Stimulated activated CD4-positive, alpha-beta T cell treated with anti-CD3 and anti-CD28 coated beads, Interleukin-4, amount 100 ng/mL, for 4 hours (primary cell): ENCODE measurements at regions not wholly inside any gene's neighbourhood (a gene's known extent, or its start where the extent isn't known, plus 50 kb on each side); places are given as distances from the start of the nearest gene placed in this dataset.
"Not testable (repeated sequence)": the region's sequence is repeated elsewhere in the genome, so short reads cannot be mapped to it uniquely, and the experiment has no call there.

Source experiments
- DNase-seq, 2 experiments: peaks; one replicate each; pipeline ENCODE4 v3.0.0-alpha.2; 2020

- DNase-seq, result not testable (repeated sequence)
Measured at GRCh38 chrY:10958122-10958521, 1430.4 kb downstream of the TSPY10 start.

GRCh38 chrY:10973422-10973821 lies 1445.7 kb downstream of the TSPY10 start:
- no peak for DNase-seq

GRCh38 chrY:10986655-10987054 lies 1459.0 kb downstream of the TSPY10 start:
- DNase-seq, result no peak

GRCh38 chrY:10987626-10988025 lies 1459.9 kb downstream of the TSPY10 start:
- no peak for DNase-seq

- no peak for DNase-seq
Measured at GRCh38 chrY:10993955-10994354, 1466.3 kb downstream of the TSPY10 start.

- DNase-seq, result not testable (repeated sequence)
Measured at GRCh38 chrY:10999715-11000114, 1472.0 kb downstream of the TSPY10 start.

GRCh38 chrY:11014229-11014628 lies 1486.5 kb downstream of the TSPY10 start:
- DNase-seq, result not testable (repeated sequence)

GRCh38 chrY:11022734-11023133 lies 1495.1 kb downstream of the TSPY10 start:
- DNase-seq, result no peak

- DNase-seq, result no peak
Measured at GRCh38 chrY:11044234-11044883, 1516.7 kb downstream of the TSPY10 start.

GRCh38 chrY:11063486-11063885 lies 1535.8 kb downstream of the TSPY10 start:
- no peak for DNase-seq

- DNase-seq, result no peak
Measured at GRCh38 chrY:11063960-11064359, 1536.3 kb downstream of the TSPY10 start.

GRCh38 chrY:11064376-11064775 lies 1536.7 kb downstream of the TSPY10 start:
- no peak for DNase-seq

GRCh38 chrY:11069271-11069670 lies 1541.6 kb downstream of the TSPY10 start:
- no peak for DNase-seq

GRCh38 chrY:11070250-11071113 lies 1542.8 kb downstream of the TSPY10 start:
- no peak for DNase-seq

GRCh38 chrY:11085801-11086200 lies 1558.1 kb downstream of the TSPY10 start:
- not testable (repeated sequence) for DNase-seq

GRCh38 chrY:11097498-11097897 lies 1569.8 kb downstream of the TSPY10 start:
- not testable (repeated sequence) for DNase-seq

GRCh38 chrY:11098419-11098818 lies 1570.7 kb downstream of the TSPY10 start:
- DNase-seq, result not testable (repeated sequence)

GRCh38 chrY:11099004-11099403 lies 1571.3 kb downstream of the TSPY10 start:
- no peak for DNase-seq

- DNase-seq, result not testable (repeated sequence)
Measured at GRCh38 chrY:11100472-11100871, 1572.8 kb downstream of the TSPY10 start.

- not testable (repeated sequence) for DNase-seq
Measured at GRCh38 chrY:11102987-11103386, 1575.3 kb downstream of the TSPY10 start.

- DNase-seq, result not testable (repeated sequence)
Measured at GRCh38 chrY:11107127-11107918, 1579.6 kb downstream of the TSPY10 start.

GRCh38 chrY:11151724-11152123 lies 1549.3 kb upstream of the USP9Y start:
- DNase-seq, result not testable (repeated sequence)

GRCh38 chrY:11156100-11156499 lies 1544.9 kb upstream of the USP9Y start:
- DNase-seq, result not testable (repeated sequence)
